CD4-positive, alpha-beta T cell treated with Interleukin-6 at 100 ng/mL for 8 hours (primary cell): ENCODE measurements at regions not wholly inside any gene's neighbourhood (a gene's known extent, or its start where the extent isn't known, plus 50 kb on each side); places are given as distances from the start of the nearest gene placed in this dataset.

ENCODE experiments used
- DNase-seq: peaks from one replicate; pipeline ENCODE4 v3.0.0-alpha.2; 2020; ENCODE audit warnings: mixed read lengths, low spot score

GRCh38 chr4:128601991-128602695, 207.4 kb upstream of the JADE1 start:
- no peak for DNase-seq

DNA sequence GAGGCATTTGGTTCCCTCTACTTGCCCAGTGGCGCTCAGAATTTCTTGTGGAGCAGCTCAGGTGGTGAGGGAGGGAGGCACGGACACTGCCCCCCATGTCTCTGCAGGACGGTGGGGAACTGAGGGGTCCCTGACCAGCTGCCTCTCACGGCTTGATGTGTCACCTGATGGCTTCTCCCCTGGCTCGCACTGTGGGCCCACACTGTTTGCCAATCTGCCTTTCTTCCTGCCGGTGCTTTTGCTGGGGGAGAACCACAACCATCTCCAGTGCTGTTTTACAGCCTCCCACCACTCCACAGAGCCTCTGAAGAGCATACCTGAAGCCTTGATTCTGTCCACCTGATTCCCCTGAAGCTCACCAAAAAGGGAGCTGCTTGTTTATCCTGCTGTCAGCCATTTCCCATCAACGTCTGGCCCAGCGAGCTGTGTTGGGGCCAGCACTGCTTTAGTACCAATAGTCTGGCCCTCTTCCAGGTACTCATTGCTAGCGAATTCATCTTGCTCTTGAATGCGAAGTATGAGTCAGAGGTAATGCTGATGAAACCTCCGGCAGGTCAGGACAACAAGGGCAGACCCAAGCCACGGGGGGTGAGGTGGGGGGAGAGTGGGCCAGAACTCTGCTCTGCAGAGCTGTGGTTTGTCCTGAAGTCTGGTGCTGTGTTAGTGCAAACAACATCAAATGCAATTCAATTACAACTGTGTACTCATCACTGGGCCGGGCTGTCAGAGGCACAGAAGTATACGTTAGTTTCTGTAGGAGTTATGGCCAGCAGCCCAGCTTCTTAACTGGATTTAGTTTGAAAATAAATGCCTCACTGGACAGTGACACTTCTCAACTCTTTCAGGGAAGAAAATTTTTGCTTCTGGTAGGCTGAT, 208.3 kb upstream of the JADE1 start:
- no peak for DNase-seq

- DNase-seq: no peak
These were observed 209.1 kb upstream of the JADE1 start for GRCh38 chr4:128600410-128600809.

DNA sequence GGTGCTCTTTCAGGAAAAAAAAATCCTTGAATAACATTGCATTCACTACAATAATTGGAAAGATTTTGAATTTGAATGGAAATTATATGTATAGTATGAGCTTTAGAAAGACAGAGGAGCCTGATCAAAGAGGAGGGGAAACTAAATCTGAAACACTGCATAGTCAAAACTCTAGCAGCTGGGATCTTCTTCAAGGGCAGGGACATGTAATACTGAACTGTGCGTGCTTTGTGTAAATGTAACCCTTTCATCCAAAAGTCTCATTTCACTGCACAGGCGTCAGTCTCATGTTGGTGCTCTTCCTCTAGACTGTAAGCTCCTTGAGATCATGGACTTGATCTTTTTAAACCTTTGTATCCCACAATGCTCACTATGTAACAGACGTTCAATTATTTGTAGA, 212.0 kb upstream of the JADE1 start:
- DNase-seq: no peak

DNA sequence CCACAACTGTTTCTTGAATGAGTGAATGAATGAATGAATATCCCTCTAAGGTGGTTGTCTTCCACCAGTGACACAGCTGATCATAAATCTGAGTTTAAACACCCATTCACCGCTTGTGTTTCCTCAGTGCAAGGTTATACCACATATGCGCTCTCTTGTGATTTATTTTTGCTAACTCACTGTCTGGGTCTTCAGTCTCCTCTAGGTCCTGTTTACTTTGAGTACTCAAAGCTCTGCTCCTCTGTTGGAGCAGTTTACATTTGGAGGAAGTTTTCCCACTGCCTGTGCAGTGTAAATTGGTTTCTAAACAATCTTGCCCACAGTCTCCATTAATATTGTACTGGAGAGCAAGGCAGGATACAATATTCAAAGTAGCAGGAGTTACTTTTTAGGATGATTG, 212.6 kb upstream of the JADE1 start:
- DNase-seq: no peak

DNA sequence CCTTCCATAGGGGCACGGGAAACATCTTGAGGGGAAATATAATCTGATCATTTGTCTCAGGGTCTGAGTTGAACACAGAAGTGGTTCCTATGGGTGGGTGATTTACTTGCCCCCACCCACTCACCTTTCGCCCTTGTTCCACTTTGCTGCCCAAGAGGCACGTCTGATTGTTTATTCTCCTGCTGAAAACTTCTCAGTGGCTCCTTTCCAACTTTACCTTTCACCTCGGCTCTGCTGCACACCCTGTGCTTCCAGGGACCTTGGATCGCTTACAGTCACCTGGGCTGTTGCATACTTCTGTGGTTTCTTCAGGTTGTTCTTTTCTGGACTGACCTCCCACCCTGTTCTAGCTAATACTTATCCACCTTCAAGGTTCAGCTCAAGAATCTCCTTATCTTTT, 213.4 kb upstream of the JADE1 start:
- no peak for DNase-seq

DNA sequence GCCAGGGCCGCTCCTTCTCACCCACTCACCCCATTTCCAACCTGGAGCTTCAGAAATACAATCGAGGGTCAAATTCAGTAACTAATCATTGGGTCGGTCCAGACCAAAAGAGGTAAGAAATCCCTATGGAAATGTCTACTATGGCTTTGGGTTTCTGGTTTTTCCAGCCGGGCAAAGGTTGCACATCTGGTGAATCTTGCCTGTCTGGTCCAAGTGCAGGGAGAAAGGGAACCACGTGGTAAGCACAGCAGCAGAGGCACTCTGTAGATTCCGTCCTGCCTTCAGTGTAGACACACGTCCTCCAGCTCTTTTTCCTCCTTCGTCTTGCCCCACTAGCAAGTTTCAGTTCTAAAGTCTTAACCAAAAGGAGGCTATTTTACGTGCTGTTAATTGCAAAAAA, 218.0 kb upstream of the JADE1 start:
- DNase-seq: no peak

DNA sequence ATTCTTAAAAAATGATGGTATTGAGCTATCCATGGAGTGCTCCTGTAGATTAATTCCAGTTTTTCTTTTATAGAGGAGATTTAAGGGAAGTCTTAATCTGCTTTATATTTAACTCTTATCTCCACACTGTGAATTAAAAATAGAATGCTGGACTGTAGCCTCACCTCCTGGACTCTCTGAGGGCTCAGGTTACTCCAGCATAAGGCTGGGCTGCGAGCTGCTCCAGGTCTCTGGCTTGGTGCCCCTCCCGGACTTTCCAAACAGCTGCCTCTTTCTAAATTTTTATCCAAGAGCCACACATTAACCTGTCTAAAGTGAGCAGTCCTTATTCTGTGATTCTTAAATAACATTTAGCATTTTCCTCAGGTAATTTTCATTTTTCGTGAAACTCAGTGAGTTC, 218.7 kb upstream of the JADE1 start:
- no peak for DNase-seq

DNA sequence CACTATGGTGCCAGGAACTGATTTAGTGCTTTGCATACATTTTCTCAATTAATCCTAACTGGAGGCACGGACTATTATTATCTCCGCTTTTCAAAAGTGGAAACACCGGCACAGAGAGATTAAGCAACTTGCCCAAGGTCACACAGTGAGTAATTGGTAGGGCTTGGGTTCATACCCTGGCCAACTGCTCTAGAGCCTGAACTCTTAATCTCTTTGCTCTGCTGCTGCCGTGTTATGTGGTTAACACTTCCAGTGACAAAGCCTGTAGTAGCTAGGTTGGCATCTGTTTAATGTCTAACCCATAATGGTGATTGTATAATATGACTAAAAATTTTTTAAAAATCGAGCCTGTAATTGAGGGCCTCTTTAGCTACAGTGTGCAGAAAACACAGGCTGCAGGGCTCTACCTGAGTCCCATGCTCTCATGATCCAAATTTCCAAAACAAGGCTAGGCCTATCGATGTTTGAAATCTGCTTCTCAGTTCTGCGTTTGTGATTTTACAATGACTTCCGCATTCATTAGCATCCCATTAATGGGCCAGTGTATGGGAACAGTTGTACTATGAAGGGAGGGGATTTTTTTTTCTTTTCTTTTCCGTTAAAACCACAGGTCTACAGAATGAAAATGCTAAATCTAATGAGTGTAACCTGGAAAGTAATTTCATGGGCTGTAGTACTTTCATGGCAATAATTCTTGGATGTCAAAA, 219.3 kb upstream of the JADE1 start:
- DNase-seq: no peak

- no peak for DNase-seq
These were observed 220.0 kb upstream of the JADE1 start for GRCh38 chr4:128589384-128589965.

DNA sequence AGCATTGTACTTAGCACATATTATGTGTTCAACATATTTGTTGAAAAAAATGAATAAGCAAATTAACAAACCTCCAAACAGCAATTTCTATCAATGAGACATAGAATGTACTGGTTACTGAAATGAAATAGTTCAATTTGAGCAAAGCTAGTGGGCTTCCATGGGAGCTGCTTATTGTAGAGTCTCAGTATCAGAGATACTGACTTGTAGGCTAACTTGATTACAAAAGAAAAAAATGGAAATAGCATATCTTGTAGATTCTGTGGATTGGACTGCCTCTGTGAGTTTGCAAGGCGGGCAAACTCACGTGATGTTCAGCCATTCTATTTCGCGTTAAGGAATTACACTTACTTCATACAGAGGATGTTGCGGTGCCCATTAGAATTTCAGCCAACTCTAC, 222.1 kb upstream of the JADE1 start:
- DNase-seq: no peak

GRCh38 chr4:128583753-128584712, 225.5 kb upstream of the JADE1 start:
- no peak for DNase-seq

DNA sequence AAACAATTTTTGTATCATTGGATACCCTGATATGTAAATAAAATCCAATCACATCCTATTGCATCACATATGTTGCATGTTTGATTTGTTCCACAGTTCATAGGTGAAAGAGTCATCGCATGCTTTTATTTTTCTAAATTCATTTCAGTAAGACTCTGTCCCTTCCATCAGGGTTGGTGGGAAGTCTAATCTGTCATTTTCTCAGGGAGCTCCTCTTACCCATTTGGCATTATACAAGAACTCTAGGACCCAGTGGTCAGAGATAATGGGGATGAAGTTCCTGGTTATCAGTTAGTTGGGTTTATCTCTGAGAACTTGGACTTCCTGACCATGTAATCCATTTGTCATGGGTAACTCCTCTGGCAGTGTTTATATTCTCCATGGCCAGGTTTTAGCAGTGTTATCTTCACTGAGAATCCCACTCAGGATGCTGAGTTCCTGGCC, 227.1 kb upstream of the JADE1 start:
- DNase-seq: no peak

DNA sequence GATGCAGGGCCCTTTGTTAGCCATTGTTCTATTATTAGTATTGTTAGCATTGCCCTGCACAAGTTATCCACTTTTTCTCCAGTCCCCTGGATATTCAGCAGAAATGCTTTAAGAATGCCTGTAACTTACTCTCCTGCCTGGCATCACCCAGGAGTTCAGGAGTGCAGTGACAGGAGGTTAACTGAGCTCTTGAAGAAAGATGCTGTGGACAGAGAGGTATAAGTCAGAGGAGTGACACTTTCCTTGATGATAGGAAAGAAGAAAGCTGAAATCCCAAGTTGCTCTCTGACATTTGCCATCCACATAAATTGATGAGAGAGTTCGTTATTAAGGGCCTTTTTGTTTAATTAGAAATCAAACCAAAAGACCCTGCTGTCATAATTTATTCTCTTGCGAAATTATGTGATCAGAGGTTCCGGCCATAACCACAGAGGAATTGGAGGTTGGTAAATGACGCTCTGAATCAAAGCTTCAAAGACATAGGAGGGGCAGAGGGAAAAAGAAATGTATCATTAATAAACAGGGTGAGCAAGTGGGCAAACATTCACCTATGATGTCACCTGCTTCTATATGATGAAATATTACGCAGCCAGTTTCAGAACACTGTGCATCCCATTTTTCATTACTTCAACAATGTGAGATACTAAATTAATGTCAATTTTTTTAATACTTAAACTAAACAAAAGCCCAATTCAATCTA, 230.2 kb upstream of the JADE1 start:
- no peak for DNase-seq

DNA sequence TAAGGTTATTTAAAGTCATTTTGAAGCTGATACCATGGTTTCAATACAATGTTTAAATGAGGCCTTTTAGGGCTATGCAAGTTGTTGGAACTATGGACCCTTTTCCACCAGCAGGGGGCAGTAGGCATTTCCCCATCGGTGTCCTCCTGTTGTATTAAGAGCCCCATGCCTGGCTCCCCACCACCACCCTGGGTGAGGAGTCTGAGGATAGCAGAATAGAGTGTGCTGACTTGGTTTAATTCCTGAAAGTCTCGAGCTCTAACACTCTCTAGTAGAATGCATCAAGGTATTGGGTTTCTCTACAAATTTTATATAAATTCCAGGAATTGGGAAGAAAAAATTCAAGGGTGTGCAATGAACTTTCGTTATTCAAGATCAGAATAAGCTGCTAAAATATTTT, 234.8 kb upstream of the JADE1 start:
- peak; percentile 54 for DNase-seq

DNA sequence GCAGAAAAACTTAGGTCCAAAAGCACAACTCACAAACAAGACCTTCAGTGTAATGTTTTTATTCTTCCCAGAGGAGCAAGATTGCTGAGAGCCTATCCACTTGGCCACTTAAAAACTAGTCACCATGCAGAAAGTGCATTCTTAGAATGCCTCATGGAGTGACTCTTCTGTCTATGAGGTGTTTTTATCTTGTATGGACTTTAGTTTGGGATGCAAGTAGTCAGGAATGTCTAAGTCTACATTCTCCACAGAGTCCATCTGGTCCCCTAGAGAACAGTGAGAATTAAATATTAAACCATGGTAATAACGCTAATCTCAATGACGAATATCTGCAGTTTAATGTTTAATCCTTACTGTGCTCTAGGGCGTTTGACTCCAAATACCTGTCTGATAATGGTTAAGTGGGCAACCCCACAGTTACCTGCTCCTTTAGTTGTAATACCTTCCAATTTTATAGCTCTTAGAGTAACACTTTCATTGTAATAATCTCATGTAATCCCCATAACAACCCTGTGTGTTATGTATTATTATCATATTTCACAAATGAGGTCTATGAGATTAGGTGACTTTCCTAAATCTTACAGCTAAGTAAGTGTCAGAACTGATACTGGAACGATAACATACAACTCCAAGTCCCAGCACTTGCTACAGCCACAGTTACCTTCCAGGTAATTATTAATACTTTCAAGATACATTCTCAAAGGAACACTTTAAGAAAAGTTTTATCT, 235.6 kb upstream of the JADE1 start:
- DNase-seq: no peak

- DNase-seq: no peak
These were observed 236.7 kb upstream of the JADE1 start for GRCh38 chr4:128572778-128573241.

GRCh38 chr4:128571747-128572146, 237.8 kb upstream of the JADE1 start:
- no peak for DNase-seq

GRCh38 chr4:128570387-128570975, 239.0 kb upstream of the JADE1 start:
- no peak for DNase-seq
